ENCODE measurements at regions not wholly inside any gene's neighbourhood (a gene's known extent, or its start where the extent isn't known, plus 50 kb on each side); places are given as distances from the start of the nearest gene placed in this dataset.

DNA sequence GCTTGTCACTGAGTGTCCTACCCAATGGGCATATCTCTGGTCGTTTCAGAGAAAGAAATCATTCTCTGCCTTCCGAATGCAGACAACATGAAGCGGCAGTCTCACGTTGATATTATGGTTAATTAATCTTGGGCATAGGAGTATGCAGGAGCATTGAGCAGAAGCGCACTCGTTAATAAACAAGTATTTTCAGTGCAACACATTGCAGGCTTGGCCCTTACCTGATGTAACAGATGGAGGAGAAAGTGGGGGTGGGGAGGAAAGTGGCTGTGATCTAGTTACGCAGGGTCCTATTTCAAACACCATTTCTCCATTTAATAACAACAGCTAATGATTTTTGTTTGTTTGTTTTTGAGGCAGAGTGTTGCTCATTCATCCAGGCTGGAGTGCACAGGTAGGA is 414.0 kb upstream of the RBFOX1 start:
- TF ChIP-seq, protein P1, sequence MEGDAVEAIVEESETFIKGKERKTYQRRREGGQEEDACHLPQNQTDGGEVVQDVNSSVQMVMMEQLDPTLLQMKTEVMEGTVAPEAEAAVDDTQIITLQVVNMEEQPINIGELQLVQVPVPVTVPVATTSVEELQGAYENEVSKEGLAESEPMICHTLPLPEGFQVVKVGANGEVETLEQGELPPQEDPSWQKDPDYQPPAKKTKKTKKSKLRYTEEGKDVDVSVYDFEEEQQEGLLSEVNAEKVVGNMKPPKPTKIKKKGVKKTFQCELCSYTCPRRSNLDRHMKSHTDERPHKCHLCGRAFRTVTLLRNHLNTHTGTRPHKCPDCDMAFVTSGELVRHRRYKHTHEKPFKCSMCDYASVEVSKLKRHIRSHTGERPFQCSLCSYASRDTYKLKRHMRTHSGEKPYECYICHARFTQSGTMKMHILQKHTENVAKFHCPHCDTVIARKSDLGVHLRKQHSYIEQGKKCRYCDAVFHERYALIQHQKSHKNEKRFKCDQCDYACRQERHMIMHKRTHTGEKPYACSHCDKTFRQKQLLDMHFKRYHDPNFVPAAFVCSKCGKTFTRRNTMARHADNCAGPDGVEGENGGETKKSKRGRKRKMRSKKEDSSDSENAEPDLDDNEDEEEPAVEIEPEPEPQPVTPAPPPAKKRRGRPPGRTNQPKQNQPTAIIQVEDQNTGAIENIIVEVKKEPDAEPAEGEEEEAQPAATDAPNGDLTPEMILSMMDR (IDR thresholded peaks at IDR 0.05; ENCODE audit: low read depth, low read length) = no peak
- no peak for TF ChIP-seq POLR2A (IDR thresholded peaks at IDR 0.05; ENCODE audit: extremely low read depth, insufficient read length)
- TF ChIP-seq, protein P2, sequence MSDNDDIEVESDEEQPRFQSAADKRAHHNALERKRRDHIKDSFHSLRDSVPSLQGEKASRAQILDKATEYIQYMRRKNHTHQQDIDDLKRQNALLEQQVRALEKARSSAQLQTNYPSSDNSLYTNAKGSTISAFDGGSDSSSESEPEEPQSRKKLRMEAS (IDR thresholded peaks at IDR 0.05; ENCODE audit: low read depth, low read length) = no peak
